Thoracic aorta (tissue), 2 donors: ENCODE measurements at regions not wholly inside any gene's neighbourhood (a gene's known extent, or its start where the extent isn't known, plus 50 kb on each side); places are given as distances from the start of the nearest gene placed in this dataset.

Experiments used
- ATAC-seq: fragments of 150-250 bp; one replicate; pipeline ENCODE4 v1.8.0; 2017; ENCODE audit warnings: low read depth; ENCODE audit not compliant: insufficient number of reproducible peaks, low FRiP score
- DNase-seq: peaks from one replicate; pipeline ENCODE4 v3.0.0-alpha.2; 2020; ENCODE audit warnings: low spot score
- H3K27ac ChIP-seq, 2 donors: fragments of 200-600 bp; sonication (generic); 1 replicate in 1 of 2; 2 replicates in 1 of 2; pipeline ENCODE4 v1.5.1; 2016; ENCODE audit warnings: mild to moderate bottlenecking in 2 of 2, moderate library complexity in 2 of 2
- H3K27me3 ChIP-seq: fragments of 200-600 bp; sonication (generic); replicated peaks from 2 replicates; pipeline ENCODE4 v1.6.0; 2016; ENCODE audit warnings: mild to moderate bottlenecking; ENCODE audit not compliant: insufficient read depth
- H3K36me3 ChIP-seq: fragments of 200-600 bp; sonication (generic); one replicate; pipeline ENCODE4 v1.5.1; 2016
- H3K4me1 ChIP-seq, 2 donors: fragments of 200-600 bp; sonication (generic); 1 replicate in 1 of 2; 2 replicates in 1 of 2; pipeline versions ENCODE4 v1.5.1 to v1.6.0; 2016; ENCODE audit warnings: low read depth in 2 of 2, mild to moderate bottlenecking in 1 of 2; ENCODE audit not compliant: control insufficient read depth in 1 of 2
- H3K4me3 ChIP-seq: fragments of 200-600 bp; sonication (generic); 2 replicates; pipeline ENCODE4 v1.5.1; 2016; ENCODE audit warnings: mild to moderate bottlenecking
- H3K9me3 ChIP-seq: fragments of 200-600 bp; sonication (generic); 2 replicates; pipeline ENCODE4 v1.5.1; 2016
- CTCF ChIP-seq: fragments of 200-600 bp; sonication (generic); IDR thresholded peaks from one replicate; pipeline ENCODE4 v1.5.1; 2019; ENCODE audit warnings: antibody characterized with exemption

GRCh38 chr5:167167191-167167795 lies 1124.2 kb upstream of the WWC1 start:
- H3K4me3 ChIP-seq: no peak overlapping the region
- no peaks in the 10 kb centered on the region for H3K27me3 ChIP-seq
- no peak for TF ChIP-seq CTCF
- H3K27ac ChIP-seq: no peak overlapping the region
- no peak for DNase-seq
- no peak for ATAC-seq
- H3K36me3 ChIP-seq: no peaks in the 10 kb centered on the region
- no peaks in the 10 kb centered on the region for H3K4me1 ChIP-seq
- H3K9me3 ChIP-seq: no peaks in the 10 kb centered on the region

GRCh38 chr5:167168971-167169370 lies 1122.5 kb upstream of the WWC1 start:
- no peaks in the 10 kb centered on the region for H3K27me3 ChIP-seq
- H3K9me3 ChIP-seq: no peaks in the 10 kb centered on the region
- no peaks in the 10 kb centered on the region for H3K4me1 ChIP-seq
- no peak overlapping the region for H3K27ac ChIP-seq
- no peak for ATAC-seq
- DNase-seq: no peak
- no peak overlapping the region for H3K4me3 ChIP-seq
- no peaks in the 10 kb centered on the region for H3K36me3 ChIP-seq
- no peak for TF ChIP-seq CTCF

- no peaks in the 10 kb centered on the region for H3K27me3 ChIP-seq
- no peaks in the 10 kb centered on the region for H3K36me3 ChIP-seq
- no peak for TF ChIP-seq CTCF
- no peak for ATAC-seq
- H3K9me3 ChIP-seq: no peaks in the 10 kb centered on the region
- no peak overlapping the region for H3K27ac ChIP-seq
- no peaks in the 10 kb centered on the region for H3K4me1 ChIP-seq
- no peak for DNase-seq
- no peak overlapping the region for H3K4me3 ChIP-seq
Measured at GRCh38 chr5:167171056-167171455, 1120.4 kb upstream of the WWC1 start.

DNA sequence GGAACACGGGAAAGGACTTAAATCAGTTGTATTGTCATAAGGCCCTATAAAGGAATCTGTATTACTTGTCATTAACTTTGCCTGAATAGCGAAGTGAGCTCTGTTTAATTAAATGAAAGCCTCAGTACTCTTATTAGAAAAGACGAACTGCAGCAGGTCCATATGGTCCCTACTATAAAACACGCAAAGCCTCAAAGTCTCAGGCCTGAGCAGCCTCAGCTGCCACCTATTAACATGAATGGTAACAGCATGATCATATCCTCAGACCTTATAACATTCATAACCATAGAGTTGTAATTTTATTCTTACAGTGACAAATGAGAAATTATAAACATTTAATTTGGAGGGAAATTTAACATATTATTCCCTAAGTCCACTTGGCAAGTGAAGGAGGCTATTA lies 1113.7 kb upstream of the WWC1 start:
- no peaks in the 10 kb centered on the region for H3K27me3 ChIP-seq
- H3K36me3 ChIP-seq: no peaks in the 10 kb centered on the region
- no peak overlapping the region for H3K27ac ChIP-seq
- ATAC-seq (no peak), DNase-seq (no peak)
- no peaks in the 10 kb centered on the region for H3K9me3 ChIP-seq
- TF ChIP-seq CTCF: no peak
- no peak overlapping the region for H3K4me3 ChIP-seq
- no peaks in the 10 kb centered on the region for H3K4me1 ChIP-seq

DNA sequence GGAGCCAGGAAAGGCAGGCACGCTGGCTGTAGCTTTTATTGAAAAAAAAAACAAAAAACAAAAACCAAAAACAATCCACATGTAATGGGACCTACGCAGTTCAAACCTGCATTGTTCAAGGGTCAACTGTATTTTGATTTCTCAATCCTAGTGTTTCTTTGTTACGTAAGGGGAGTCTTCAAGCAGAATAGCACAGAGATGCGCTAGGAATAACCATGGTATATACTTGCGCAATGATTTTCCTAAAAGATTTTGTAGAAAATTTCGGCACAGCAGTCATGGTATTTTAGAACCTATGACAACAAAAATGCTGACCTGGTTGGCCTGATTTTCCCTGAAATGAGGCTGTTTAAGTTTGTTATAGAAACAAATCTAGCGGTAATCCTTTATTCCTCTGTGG lies 1110.5 kb upstream of the WWC1 start:
- no peak overlapping the region for H3K27ac ChIP-seq
- H3K9me3 ChIP-seq: no peaks in the 10 kb centered on the region
- no peaks in the 10 kb centered on the region for H3K4me1 ChIP-seq
- H3K27me3 ChIP-seq: no peaks in the 10 kb centered on the region
- TF ChIP-seq CTCF: no peak
- H3K4me3 ChIP-seq: no peak overlapping the region
- no peaks in the 10 kb centered on the region for H3K36me3 ChIP-seq
- ATAC-seq: no peak
- DNase-seq: no peak
